ENCODE measurements at regions not wholly inside any gene's neighbourhood (a gene's known extent, or its start where the extent isn't known, plus 50 kb on each side); places are given as distances from the start of the nearest gene placed in this dataset.
A peak's percentile ranks its signal among the peaks of the same experiment; 100 is the strongest.

DNA sequence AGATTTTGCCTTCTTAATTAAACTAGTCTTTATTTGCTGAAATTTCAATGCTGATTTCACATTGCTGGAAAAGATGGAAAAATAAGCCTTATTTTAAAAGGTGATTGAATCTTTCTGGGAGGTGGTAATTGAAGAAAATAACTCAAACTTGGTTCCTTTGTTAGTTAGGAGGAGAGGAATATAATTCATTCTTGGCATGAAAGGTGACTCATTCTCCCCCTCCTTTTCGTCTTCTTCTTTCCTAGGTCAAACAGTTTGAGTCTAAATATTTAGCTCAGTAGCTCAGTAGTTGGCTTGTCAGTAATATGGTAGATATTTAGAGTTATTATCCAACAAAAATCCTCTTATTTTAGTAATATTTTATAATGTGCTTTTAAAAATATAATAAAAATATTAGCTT, 353.9 kb upstream of the MEF2C start:
- ChIA-PET CTCF (no interaction called here), POLR2A (ENCODE audit: unreplicated experiment) (no interaction called here)
- Histone ChIP-seq H3K18ac (ENCODE audit: low read depth, low read length) (no peak overlapping the region), H3K4me2 (ENCODE audit: low read depth, low read length) (no peak overlapping the region), H2BK20ac (ENCODE audit: low read depth, low read length) (no peak overlapping the region), H3K9ac (ENCODE audit: low read depth, low read length) (no peak overlapping the region), H3K23ac (ENCODE audit: low read depth, low read length) (no peak overlapping the region), H4K20me1 (ENCODE audit: insufficient read depth, low read length) (no peaks in the 10 kb centered on the region), H4K5ac (ENCODE audit: low read depth, low read length) (no peak overlapping the region), H4K91ac (ENCODE audit: insufficient read depth, low read depth, low read length) (no peak overlapping the region), H2AFZ (replicated peaks; ENCODE audit: low read length, poor library complexity) (no peak overlapping the region), H4K8ac (ENCODE audit: low read depth in 2 of 2, low read length in 2 of 2) (no peak overlapping the region), H3K27me3 (ENCODE audit: control insufficient read depth, insufficient read depth, low read length) (no peaks in the 10 kb centered on the region; the same call in 1 of the 2 replicates), H3K27ac (ENCODE audit: insufficient read depth, low read length) (no peak overlapping the region), H3K36me3 (ENCODE audit: control insufficient read depth, insufficient read depth, low read length) (no peaks in the 10 kb centered on the region), H2BK120ac (ENCODE audit: low read depth, low read length) (no peak overlapping the region), H3K4me3 (ENCODE audit: insufficient read depth, low read depth, low read length) (no peak overlapping the region), H3K9me1 (ENCODE audit: insufficient read depth, low read length) (no peaks in the 10 kb centered on the region), H3K14ac (replicated peaks; ENCODE audit: low read depth, low read length) (no peak overlapping the region), H3K79me1 (ENCODE audit: low read depth in 1 of 2, low read length in 2 of 2) (no peaks in the 10 kb centered on the region), H3K4ac (ENCODE audit: low read depth, low read length) (no peak overlapping the region), H3K4me1 (ENCODE audit: control insufficient read depth, insufficient read depth, low read length) (no peaks in the 10 kb centered on the region), H2AK9ac (replicated peaks; ENCODE audit: low read depth, low read length, poor library complexity) (no peak overlapping the region), H2BK5ac (ENCODE audit: low read depth, low read length, poor library complexity, severe bottlenecking) (no peak overlapping the region), H3K56ac (ENCODE audit: extremely low read depth, insufficient read depth, low read length) (no peak overlapping the region), H2AK5ac (ENCODE audit: low read depth, low read length) (no peak overlapping the region), H2BK15ac (ENCODE audit: low read depth, low read length) (no peak overlapping the region), H3K9me3 (ENCODE audit: control insufficient read depth, insufficient read depth, low read length) (no peaks in the 10 kb centered on the region)
- ATAC-seq (ENCODE audit: low read depth) (no peak), DNase-seq (peak; percentile 4)
- no CpG with 5 or more reads among the region's 1 CpG for WGBS, 2 experiments (ENCODE audit: extremely low coverage in 2 of 2, insufficient read length in 1 of 2)
- intact Hi-C loops (cut with micrococcal nuclease) (no loop called here), dilution Hi-C loops (cut with HindIII; ENCODE audit: low sequenced_read_pairs, unreplicated experiment) (no loop called here), in situ Hi-C loops (cut with MboI; ENCODE audit: low sequenced_read_pairs) (no loop called here)
- no TSS peak for BruUV-seq (replicated peaks)
- TF ChIP-seq RFX5 (IDR thresholded peaks at IDR 0.05; ENCODE audit: low read depth, low read length) (no peak), MAFK (IDR thresholded peaks at IDR 0.05; ENCODE audit: low read depth, low read length) (no peak), POLR2A (IDR thresholded peaks at IDR 0.05; ENCODE audit: low read depth, low read length) (no peak)
- TF ChIP-seq, protein P1, sequence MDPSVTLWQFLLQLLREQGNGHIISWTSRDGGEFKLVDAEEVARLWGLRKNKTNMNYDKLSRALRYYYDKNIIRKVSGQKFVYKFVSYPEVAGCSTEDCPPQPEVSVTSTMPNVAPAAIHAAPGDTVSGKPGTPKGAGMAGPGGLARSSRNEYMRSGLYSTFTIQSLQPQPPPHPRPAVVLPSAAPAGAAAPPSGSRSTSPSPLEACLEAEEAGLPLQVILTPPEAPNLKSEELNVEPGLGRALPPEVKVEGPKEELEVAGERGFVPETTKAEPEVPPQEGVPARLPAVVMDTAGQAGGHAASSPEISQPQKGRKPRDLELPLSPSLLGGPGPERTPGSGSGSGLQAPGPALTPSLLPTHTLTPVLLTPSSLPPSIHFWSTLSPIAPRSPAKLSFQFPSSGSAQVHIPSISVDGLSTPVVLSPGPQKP (IDR thresholded peaks at IDR 0.05; ENCODE audit: borderline replicate concordance, low read depth, low read length) = no peak
- TF ChIP-seq, protein P2, sequence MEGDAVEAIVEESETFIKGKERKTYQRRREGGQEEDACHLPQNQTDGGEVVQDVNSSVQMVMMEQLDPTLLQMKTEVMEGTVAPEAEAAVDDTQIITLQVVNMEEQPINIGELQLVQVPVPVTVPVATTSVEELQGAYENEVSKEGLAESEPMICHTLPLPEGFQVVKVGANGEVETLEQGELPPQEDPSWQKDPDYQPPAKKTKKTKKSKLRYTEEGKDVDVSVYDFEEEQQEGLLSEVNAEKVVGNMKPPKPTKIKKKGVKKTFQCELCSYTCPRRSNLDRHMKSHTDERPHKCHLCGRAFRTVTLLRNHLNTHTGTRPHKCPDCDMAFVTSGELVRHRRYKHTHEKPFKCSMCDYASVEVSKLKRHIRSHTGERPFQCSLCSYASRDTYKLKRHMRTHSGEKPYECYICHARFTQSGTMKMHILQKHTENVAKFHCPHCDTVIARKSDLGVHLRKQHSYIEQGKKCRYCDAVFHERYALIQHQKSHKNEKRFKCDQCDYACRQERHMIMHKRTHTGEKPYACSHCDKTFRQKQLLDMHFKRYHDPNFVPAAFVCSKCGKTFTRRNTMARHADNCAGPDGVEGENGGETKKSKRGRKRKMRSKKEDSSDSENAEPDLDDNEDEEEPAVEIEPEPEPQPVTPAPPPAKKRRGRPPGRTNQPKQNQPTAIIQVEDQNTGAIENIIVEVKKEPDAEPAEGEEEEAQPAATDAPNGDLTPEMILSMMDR (conservative IDR thresholded peaks at IDR 0.05; ENCODE audit: low read depth, low read length) = no peak
